ENCODE measurements at regions not wholly inside any gene's neighbourhood (a gene's known extent, or its start where the extent isn't known, plus 50 kb on each side); places are given as distances from the start of the nearest gene placed in this dataset.

- Mint-ChIP-seq H3K4me3 (no peak overlapping the region), H3K9me3 (no peaks in the 10 kb centered on the region), H3K27me3 (ENCODE audit: low read depth) (peaks cover 2% of the 10 kb centered on the region; the same call in 1 of the 2 replicates), H3K4me1 (peaks cover 0 to 6% of the 10 kb centered on the region in 2 experiments; a peak in 3 of 4 replicates), H3K27ac (no peak overlapping the region), H3K36me3 (ENCODE audit: insufficient read depth in 1 of 3, low read depth in 3 of 3) (no peaks in the 10 kb centered on the region)
- no peak overlapping the region for H4K91ac ChIP-seq (ENCODE audit: insufficient read length, low read depth, low read length)
- no peaks in the 10 kb centered on the region for H3K27me3 ChIP-seq (ENCODE audit: insufficient read depth, low read length)
- no peak overlapping the region for H4K8ac ChIP-seq (replicated peaks; ENCODE audit: insufficient read length, low read depth, low read length)
- H2BK15ac ChIP-seq (ENCODE audit: low read depth, low read length): no peak overlapping the region
- H3K14ac ChIP-seq (ENCODE audit: insufficient read depth, low read length): no peak overlapping the region
- H3K27ac ChIP-seq (ENCODE audit: insufficient read length, low read depth, low read length): no peak overlapping the region
- H2BK20ac ChIP-seq (ENCODE audit: low read depth, low read length, poor library complexity, severe bottlenecking): no peak overlapping the region
- no peaks in the 10 kb centered on the region for H3K79me2 ChIP-seq (ENCODE audit: insufficient read depth, low read length)
- H2BK120ac ChIP-seq (ENCODE audit: low read depth, low read length, poor library complexity, severe bottlenecking): no peak overlapping the region
- no peaks in the 10 kb centered on the region for H3K9me3 ChIP-seq (ENCODE audit: control insufficient read depth, low read depth, low read length)
- H3K56ac ChIP-seq (ENCODE audit: insufficient read length, low read depth, low read length): no peak overlapping the region
- no peak overlapping the region for H3K23ac ChIP-seq (ENCODE audit: insufficient read length, low read depth, low read length)
- no CpG with 5 or more reads among the region's 15 CpGs for WGBS (ENCODE audit: extremely low coverage, insufficient read length, low lambda C conversion rate)
- H2AFZ ChIP-seq (ENCODE audit: low read length): no peak overlapping the region
- no peak overlapping the region for H2BK5ac ChIP-seq (ENCODE audit: insufficient read length, low read length)
- H4K20me1 ChIP-seq (ENCODE audit: control insufficient read depth, insufficient read depth, insufficient read length): no peaks in the 10 kb centered on the region
- no peak overlapping the region for H3K4ac ChIP-seq (ENCODE audit: low read depth, low read length)
- H3K23me2 ChIP-seq (ENCODE audit: insufficient read length, low read depth, low read length, poor library complexity, severe bottlenecking): no peaks in the 10 kb centered on the region
- H2AK5ac ChIP-seq (ENCODE audit: insufficient read length, low read length): no peak overlapping the region
- no peak overlapping the region for H4K5ac ChIP-seq (ENCODE audit: insufficient read length, low read depth, low read length)
- H3K4me2 ChIP-seq (ENCODE audit: insufficient read depth, insufficient read length, low read length): no peak overlapping the region
- no peak overlapping the region for H2BK12ac ChIP-seq (ENCODE audit: insufficient read length, low read depth, low read length)
- H3K4me1 ChIP-seq (ENCODE audit: insufficient read depth, low read length): no peaks in the 10 kb centered on the region
- no peaks in the 10 kb centered on the region for H3K79me1 ChIP-seq (ENCODE audit: insufficient read depth, low read depth, low read length, poor library complexity, severe bottlenecking)
- TF ChIP-seq CTCF (conservative IDR thresholded peaks at IDR 0.05): no peak
- DNase-seq: no peak
- H3T11ph ChIP-seq (ENCODE audit: low read length): no peak overlapping the region
- no peak overlapping the region for H3K9ac ChIP-seq (ENCODE audit: extremely low read depth, insufficient read length, low read length)
- no peak overlapping the region for H3K18ac ChIP-seq (ENCODE audit: insufficient read length, low read depth, low read length)
Measured at GRCh38 chr2:19801367-19802080, 100.3 kb downstream of the TTC32 start.

Data from H9 (cell line).